COR-L47 (cell line): ENCODE measurements at regions not wholly inside any gene's neighbourhood (a gene's known extent, or its start where the extent isn't known, plus 50 kb on each side); places are given as distances from the start of the nearest gene placed in this dataset.
"Not testable (repeated sequence)": the region's sequence is repeated elsewhere in the genome, so short reads cannot be mapped to it uniquely, and the experiment has no call there.

Experiments
- DNase-seq: peaks from one replicate; lab custom pipeline; 2025; lab: John Stamatoyannopoulos, UW

DNA sequence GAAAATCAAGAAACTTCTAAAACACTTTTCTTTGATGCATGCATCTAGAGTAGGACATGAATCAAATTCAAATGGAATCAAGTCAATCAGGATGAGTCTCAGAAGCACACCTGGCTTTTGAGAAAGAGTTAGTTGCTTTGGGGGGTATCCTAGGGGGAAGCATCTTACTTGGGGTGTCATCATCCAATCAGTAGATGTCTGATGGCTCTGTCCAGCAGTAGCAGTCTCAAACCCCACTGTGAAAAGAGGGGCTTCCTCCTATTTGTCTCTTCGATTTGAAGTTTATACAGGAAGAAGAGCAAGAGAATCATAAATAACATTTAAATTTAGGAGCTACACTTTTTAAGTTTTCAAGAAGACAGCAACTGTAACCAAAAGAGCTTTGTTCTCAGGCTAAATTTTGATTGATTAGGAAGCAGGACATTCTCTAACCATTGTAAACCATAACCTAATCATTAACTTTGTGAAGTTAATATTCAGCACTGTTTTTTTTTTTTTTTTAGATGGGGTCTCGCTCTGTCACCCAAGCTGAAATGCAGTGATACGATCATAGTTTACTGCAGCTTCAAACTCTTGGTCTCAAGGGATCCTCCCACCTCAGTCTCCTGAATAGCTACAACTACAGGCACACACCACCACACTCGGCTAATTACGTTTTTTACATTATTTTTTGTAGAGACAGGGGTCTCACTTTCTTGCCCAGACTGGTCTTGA, 614.7 kb downstream of the CSNK1G3 start:
- DNase-seq = no peak

GRCh38 chr5:124124711-124125229, 612.8 kb downstream of the CSNK1G3 start:
- DNase-seq = no peak

GRCh38 chr5:124121198-124121597, 609.2 kb downstream of the CSNK1G3 start:
- DNase-seq = no peak

DNA sequence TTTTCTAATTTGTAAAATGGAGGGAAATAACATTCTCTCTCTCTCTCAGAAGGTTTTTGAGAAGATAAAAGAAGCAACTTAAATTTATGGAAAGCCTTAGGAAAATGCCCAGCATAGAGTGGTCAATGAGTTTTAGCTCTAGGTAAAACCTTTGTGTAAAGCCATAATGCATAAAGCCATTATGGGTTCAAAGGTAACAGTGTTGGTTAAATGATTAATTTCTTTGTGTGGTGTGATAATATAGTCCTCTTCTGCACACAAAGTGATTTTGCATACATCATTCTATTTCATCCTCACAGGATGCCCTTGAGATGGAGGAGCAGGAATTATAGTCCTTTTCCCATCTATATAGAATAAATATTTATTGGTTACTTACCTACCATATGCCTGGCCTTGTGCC, 602.9 kb downstream of the CSNK1G3 start:
- no peak for DNase-seq

DNA sequence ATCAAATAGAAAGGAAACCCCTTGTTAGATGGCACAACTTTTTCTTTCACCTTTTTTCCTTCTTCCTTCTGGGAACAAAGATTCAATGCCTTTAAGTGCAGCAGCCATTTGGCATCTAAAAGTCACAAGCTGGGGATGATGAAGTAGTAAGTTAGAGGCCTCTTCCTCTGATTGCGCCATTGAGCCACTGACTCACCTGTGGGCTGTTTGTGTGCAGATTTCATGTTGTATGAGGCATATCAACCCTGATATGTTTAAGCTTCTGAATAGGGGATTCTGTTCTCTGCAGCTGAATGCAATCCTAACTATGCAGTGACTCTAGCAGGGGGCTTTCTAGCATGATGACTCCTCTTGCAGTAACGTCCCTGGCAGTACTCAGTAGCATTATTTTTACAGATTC, 599.9 kb downstream of the CSNK1G3 start:
- no peak for DNase-seq

DNA sequence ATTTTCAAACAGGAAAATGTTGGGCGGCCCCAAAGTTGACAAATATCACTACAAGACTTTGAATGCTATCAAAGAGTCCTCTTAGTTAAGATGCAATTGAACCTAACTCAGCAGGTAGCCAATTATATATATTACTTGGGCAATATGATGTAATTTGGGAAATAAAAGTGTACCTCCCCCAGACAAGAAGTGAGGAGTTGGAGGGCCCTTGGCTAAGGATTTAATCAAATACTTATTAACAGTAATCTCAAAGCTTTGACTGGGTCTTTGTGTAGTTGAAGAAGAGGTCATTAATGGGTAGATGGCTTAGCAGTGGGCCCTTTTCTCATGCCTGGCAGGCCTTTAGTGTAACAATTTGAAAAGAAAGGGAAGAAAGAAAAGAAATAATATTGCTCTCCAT, 599.0 kb downstream of the CSNK1G3 start:
- DNase-seq = no peak

DNA sequence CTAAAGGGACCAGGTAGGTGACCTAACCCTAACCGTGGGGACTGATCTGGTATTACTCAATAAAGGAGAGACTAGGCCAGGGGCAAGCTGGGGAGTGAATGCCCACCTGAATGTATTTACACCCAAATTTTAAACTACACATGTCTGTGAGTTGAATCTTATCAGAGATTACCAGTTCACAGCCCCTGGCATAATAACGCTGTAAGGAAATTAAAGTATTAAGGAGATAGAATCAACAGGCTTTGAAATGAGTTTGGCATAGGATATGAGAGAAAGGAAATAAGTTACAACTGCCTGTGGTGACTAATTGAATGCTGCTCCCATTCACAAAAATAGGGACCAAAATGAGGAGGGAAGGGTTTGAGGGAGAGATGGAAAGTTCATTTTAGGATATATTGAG, 593.3 kb downstream of the CSNK1G3 start:
- no peak for DNase-seq

DNA sequence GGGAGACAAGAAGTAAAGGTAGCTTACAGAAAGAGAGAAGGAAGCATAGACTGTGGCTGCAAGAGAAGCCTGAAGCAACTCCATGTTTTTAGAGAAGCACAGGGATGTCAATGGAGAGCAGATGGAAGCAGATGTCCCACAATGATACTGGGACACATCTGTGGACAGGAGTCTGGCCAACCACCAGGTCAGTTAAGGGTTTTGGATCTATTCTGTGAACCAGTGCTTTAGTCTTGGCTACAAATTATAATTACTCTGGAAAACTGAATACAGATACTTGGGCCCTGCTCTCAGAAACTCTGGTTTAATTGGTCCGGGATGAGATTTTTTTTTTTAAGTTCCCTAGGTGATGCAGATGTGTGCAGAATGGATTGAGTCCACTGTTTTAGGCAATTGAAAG, 592.8 kb downstream of the CSNK1G3 start:
- no peak for DNase-seq

GRCh38 chr5:124104344-124104743, 592.4 kb downstream of the CSNK1G3 start:
- DNase-seq = no peak

DNA sequence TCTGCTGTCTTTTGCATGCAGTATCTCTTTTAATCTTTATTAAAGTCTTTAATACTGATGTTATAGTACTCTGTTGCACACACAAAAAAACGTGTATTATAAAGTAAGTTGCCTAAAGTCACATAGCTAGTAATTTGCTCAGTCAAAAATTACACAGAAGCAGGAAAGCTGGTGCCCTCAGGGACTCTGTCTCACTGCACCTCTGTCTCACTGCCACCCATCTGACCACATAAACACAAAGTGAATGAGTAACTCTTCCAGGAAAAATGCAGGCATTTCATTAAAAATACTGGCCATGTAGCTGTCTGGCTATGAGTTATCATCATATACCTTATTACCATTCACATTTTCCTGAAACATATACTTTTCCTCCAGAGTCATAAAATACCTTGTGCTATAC, 591.7 kb downstream of the CSNK1G3 start:
- DNase-seq = no peak

- not testable (repeated sequence) for DNase-seq
Observed at GRCh38 chr5:124103056-124103455, 591.1 kb downstream of the CSNK1G3 start.

- no peak for DNase-seq
Observed at GRCh38 chr5:124102486-124102885, 590.5 kb downstream of the CSNK1G3 start.

- no peak for DNase-seq
Observed at GRCh38 chr5:124093658-124094057, 581.7 kb downstream of the CSNK1G3 start.

DNA sequence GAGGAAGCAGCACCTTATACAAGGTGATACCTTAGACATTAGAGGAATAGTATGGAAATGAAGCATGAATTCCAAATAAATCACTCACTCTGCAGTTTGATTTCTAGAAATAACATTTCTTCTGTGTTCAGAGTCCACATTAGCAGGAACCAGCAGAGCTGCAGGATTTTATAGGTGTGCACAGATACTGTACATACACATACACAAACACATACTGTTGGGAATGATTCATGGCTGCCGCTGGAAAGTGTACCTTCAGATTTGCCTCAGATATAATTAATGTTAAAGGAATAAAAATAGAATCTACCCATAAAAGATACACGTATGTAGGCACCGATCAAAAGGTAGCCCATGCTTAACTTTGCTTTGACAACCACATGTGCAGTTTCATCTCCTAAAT, 578.1 kb downstream of the CSNK1G3 start:
- DNase-seq = no peak

- DNase-seq = no peak
Observed at GRCh38 chr5:124089578-124089977, 577.6 kb downstream of the CSNK1G3 start.

DNA sequence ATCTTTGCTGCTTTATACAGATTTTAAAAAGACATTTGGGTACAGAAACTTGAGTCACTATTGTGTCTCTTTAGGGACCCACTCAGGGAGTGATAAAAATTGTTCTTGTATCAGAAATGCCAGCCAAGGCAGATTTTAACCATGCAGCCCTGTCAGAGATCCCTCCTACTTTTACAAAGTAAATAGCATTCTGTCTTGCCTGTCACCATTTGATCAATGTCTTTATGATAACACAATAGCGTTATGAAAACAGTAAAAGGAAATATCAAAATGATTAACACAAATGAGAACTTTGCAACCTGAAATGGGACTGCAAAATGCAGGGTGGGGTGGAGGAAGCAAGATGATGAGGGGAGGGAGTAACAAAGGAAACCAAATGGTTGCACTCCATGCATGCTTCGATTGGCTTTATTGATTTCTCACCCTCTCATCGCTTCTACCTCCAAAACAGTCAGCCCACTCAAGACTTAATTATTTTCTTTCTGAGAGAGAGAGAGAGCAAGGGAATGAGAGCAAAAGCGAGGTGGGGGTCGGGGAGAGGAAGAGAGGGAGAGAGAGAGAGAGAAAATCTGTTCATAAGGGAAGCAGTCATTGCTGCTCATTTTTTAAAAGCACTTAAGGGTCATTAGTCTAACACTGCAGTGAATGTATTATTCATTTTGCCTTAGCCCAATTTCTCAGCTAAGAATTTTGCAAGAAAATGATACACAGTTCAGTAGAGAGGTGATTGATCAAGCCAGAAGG, 576.5 kb downstream of the CSNK1G3 start:
- no peak for DNase-seq

- no peak for DNase-seq
Observed at GRCh38 chr5:124087752-124088151, 575.8 kb downstream of the CSNK1G3 start.

- DNase-seq = no peak
Observed at GRCh38 chr5:124080256-124080655, 568.3 kb downstream of the CSNK1G3 start.

DNA sequence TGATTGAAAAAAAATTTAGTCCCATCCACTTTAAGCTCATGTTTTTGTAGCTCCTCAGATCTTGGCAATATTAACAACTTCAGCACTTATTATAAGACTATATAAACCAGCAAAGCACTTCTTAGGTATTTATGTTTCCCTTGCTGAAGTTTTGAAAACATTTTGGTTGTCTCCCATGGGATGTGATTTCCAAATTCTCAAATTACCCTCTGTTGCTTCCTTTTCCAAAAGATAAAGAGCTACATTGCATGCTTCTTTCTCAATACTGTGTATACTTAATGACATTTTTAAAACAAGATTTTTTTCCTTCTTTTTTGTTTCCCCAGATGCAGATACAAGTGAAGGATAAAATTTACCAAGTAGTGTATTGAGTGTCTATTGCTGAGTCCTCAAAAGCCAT, 567.1 kb downstream of the CSNK1G3 start:
- DNase-seq = no peak

DNA sequence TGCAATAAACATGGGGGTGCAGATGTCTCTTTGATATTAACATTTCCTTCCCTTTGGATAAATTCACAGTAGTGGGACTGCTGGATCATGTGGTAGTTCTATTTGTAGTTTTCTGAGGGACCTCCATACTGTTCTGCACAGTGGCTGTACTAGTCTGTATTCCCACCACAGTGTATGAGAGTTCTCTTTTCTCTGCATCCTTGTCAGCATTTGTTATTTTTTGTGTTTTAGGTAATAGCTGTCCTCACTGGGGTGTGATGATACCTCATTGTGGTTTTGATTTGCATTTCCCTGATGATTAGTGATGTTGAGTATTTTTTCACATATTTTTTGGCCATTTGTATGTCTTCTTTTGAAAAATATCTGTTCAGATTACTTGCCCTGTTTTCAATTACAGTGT, 562.5 kb downstream of the CSNK1G3 start:
- no peak for DNase-seq

DNA sequence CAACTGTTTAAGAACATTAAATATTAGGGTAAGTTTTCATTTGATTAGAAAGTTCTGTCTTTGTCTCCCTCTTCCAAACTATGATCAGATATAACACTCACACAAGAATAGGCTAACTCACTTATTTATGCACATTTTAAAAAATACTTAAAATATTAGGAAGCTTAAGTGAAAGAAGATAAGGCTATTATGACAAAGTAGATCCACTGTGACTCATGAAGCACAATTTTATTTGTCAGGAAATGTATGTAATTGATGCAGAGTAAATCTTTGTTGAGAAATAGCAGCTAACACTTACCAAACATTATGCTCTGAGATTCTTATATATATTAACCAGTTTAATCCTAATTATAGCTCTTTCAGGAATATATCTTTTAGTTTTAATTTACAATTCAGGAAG, 560.6 kb downstream of the CSNK1G3 start:
- DNase-seq = no peak

DNA sequence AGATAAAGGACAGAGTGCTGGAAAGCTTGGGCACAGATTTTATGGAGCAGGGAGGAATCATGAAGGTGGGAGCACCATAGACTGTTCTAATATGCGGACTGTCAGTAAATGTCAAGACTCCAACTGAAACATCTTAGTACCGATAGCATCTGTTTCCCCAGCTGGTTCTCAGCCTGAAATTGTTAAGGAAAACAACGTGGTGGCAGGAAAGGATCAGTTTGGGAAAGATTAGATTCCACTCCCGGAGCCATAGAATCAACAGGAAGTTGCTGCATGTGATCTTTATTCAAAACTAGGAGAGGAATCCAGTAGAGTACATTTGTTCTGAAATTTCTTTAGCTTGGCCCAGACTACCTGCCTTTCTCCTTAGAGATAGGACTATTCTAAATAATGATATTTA, 559.1 kb downstream of the CSNK1G3 start:
- DNase-seq = no peak

DNA sequence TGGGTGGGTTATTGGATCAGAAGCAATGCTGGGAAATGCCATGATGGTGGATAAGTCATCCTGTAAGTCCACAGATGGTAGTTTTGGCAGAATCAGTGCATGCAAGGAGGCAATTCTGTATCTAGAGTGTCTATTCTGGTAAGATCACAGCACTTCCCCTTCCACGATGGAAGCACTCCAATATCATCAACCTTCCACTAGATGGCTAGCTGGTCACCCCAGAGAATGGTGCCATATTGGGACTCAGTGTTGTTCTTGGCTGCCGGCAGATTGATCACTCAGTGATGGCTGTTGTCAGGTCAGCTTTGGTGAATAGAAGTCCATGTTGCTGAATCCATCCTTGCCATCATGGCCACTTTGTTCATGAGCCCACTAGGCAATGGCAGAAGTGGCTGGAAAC, 553.5 kb downstream of the CSNK1G3 start:
- no peak for DNase-seq

DNA sequence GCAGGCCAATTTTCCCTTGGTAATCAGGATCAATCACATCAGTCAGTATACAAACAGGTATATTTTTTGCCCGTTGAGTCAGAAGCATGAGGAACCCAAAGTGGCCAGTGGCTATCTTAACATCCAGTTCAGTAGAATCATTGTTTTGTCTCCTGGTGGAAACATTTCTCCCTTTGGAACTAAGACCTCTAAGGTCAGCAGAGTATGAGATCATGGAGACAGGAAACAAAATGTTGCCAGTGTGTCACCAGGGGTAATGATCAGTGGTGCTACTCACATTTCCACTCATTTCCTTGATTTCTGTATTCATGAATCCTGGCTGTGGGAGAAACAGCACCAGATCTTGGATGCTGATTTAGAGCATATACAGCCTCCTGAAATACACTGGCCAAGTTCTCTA, 553.0 kb downstream of the CSNK1G3 start:
- DNase-seq = no peak
